HepG2 (cell line): ENCODE measurements at regions not wholly inside any gene's neighbourhood (a gene's known extent, or its start where the extent isn't known, plus 50 kb on each side); places are given as distances from the start of the nearest gene placed in this dataset.

Experiments used
- CCAR2 ChIP-seq: fragments of 200-400 bp; formaldehyde crosslinking; optimal IDR thresholded peaks from 2 replicates; pipeline ENCODE3; 2018; ENCODE audit warnings: low read depth, mild to moderate bottlenecking, low read length, moderate library complexity
- CHD2 ChIP-seq: IDR thresholded peaks from 2 replicates; pipeline ENCODE4 v1.6.1; 2011; ENCODE audit warnings: low read depth, low read length, improper control_type of control experiment
- ELF1 ChIP-seq: sonication (generic); formaldehyde crosslinking; IDR thresholded peaks from 2 replicates; pipeline ENCODE4 v1.4.0; 2020; ENCODE audit warnings: missing genetic modification reagents
- GFI1 ChIP-seq: sonication (generic); formaldehyde crosslinking; IDR thresholded peaks from 2 replicates; pipeline ENCODE4 v1.5.0; 2020; ENCODE audit warnings: missing genetic modification reagents, mild to moderate bottlenecking, borderline replicate concordance
- PHF20 ChIP-seq: sonication (generic); formaldehyde crosslinking; IDR thresholded peaks from 2 replicates; pipeline ENCODE4 v1.5.0; 2020; ENCODE audit warnings: mild to moderate bottlenecking, missing genetic modification reagents
- REL ChIP-seq: sonication (generic); formaldehyde crosslinking; conservative IDR thresholded peaks from 2 replicates; pipeline ENCODE4 v1.8.0; 2022; ENCODE audit warnings: mild to moderate bottlenecking, missing genetic modification reagents, moderate library complexity
- SALL1 ChIP-seq: sonication (generic); formaldehyde crosslinking; IDR thresholded peaks from 2 replicates; pipeline ENCODE4 v1.8.0; 2022; ENCODE audit warnings: mild to moderate bottlenecking, missing genetic modification reagents
- SOX5 ChIP-seq: IDR thresholded peaks from 2 replicates; pipeline ENCODE4 v1.6.1; 2016; ENCODE audit warnings: borderline replicate concordance
- ZKSCAN5 ChIP-seq: sonication (generic); formaldehyde crosslinking; IDR thresholded peaks from 2 replicates; pipeline ENCODE4 v1.5.1; 2020; ENCODE audit warnings: mild to moderate bottlenecking, missing genetic modification reagents
- ZZZ3 ChIP-seq: sonication (generic); formaldehyde crosslinking; IDR thresholded peaks from 2 replicates; pipeline ENCODE4 v1.4.0; 2020; ENCODE audit warnings: missing genetic modification reagents, mild to moderate bottlenecking, borderline replicate concordance
- TF ChIP-seq, protein P1 (sequence below): sonication (generic); formaldehyde crosslinking; conservative IDR thresholded peaks from 2 replicates; pipeline ENCODE4 v1.4.0; 2020; ENCODE audit warnings: mild to moderate bottlenecking, missing genetic modification reagents, moderate library complexity
- TF ChIP-seq, protein P2 (sequence below): sonication (generic); formaldehyde crosslinking; IDR thresholded peaks from 2 replicates; pipeline ENCODE4 v1.8.0; 2022; ENCODE audit warnings: mild to moderate bottlenecking, missing genetic modification reagents
- TF ChIP-seq, protein P3 (sequence below): sonication (generic); formaldehyde crosslinking; IDR thresholded peaks from 2 replicates; pipeline ENCODE4 v1.4.0; 2020; ENCODE audit warnings: missing genetic modification reagents
- TF ChIP-seq, protein P4 (sequence below): sonication (generic); formaldehyde crosslinking; IDR thresholded peaks from 2 replicates; pipeline ENCODE4 v1.5.1; 2020; ENCODE audit warnings: mild to moderate bottlenecking, missing genetic modification reagents, borderline replicate concordance
- TF ChIP-seq, protein P5 (sequence below): IDR thresholded peaks from 2 replicates; pipeline ENCODE4 v1.6.1; 2012; ENCODE audit warnings: inconsistent platforms
- TF ChIP-seq, protein P6 (sequence below): sonication (generic); formaldehyde crosslinking; IDR thresholded peaks from 2 replicates; pipeline ENCODE4 v1.5.0; 2020; ENCODE audit warnings: missing genetic modification reagents, mild to moderate bottlenecking, borderline replicate concordance
- TF ChIP-seq, protein P7 (sequence below): IDR thresholded peaks from 2 replicates; pipeline ENCODE4 v1.6.1; 2016; ENCODE audit warnings: missing compliant biosample characterization, missing genetic modification reagents, borderline replicate concordance
- TF ChIP-seq, protein P8 (sequence below): sonication (generic); formaldehyde crosslinking; IDR thresholded peaks from 2 replicates; pipeline ENCODE4 v1.8.0; 2022; ENCODE audit warnings: mild to moderate bottlenecking, missing genetic modification reagents, moderate library complexity

DNA sequence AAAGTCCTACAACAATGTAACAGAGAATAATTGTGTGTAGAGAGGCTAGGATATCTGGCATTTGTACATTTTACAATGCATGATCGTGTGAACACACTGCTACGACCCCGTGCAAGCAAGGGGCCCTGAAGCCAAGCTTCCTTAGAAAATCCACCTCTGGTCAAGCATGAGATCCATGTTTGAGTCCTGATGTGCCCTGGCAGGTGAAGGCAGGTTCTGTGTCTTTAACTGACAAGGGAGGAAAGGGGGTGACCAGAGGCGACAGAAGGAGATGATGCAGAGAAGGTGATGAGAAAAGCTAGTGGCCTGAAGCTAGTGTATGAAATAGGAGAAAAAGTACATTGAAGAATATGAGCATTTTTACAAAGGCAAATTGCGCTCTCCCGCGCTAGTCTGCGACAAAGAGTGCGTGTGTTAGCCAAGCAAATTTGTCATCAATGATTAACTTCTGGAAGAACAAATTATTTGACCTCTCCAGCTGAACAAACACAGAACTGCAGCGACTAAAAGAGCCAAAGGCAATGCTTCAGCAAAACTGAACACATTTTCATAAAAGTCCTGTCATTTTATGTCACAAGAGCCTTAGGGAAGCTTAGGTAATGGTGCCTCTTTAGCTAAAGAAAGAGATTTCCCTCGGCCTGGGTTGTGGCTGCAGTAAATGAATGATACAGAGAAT is 101.7 kb upstream of the DAPK1 start (continued):
- TF ChIP-seq, protein P1, sequence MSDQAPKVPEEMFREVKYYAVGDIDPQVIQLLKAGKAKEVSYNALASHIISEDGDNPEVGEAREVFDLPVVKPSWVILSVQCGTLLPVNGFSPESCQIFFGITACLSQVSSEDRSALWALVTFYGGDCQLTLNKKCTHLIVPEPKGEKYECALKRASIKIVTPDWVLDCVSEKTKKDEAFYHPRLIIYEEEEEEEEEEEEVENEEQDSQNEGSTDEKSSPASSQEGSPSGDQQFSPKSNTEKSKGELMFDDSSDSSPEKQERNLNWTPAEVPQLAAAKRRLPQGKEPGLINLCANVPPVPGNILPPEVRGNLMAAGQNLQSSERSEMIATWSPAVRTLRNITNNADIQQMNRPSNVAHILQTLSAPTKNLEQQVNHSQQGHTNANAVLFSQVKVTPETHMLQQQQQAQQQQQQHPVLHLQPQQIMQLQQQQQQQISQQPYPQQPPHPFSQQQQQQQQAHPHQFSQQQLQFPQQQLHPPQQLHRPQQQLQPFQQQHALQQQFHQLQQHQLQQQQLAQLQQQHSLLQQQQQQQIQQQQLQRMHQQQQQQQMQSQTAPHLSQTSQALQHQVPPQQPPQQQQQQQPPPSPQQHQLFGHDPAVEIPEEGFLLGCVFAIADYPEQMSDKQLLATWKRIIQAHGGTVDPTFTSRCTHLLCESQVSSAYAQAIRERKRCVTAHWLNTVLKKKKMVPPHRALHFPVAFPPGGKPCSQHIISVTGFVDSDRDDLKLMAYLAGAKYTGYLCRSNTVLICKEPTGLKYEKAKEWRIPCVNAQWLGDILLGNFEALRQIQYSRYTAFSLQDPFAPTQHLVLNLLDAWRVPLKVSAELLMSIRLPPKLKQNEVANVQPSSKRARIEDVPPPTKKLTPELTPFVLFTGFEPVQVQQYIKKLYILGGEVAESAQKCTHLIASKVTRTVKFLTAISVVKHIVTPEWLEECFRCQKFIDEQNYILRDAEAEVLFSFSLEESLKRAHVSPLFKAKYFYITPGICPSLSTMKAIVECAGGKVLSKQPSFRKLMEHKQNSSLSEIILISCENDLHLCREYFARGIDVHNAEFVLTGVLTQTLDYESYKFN (CRISPR knock-in tag) = peak; percentile 66
- TF ChIP-seq, protein P2, sequence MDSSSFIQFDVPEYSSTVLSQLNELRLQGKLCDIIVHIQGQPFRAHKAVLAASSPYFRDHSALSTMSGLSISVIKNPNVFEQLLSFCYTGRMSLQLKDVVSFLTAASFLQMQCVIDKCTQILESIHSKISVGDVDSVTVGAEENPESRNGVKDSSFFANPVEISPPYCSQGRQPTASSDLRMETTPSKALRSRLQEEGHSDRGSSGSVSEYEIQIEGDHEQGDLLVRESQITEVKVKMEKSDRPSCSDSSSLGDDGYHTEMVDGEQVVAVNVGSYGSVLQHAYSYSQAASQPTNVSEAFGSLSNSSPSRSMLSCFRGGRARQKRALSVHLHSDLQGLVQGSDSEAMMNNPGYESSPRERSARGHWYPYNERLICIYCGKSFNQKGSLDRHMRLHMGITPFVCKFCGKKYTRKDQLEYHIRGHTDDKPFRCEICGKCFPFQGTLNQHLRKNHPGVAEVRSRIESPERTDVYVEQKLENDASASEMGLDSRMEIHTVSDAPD = no peak
- TF ChIP-seq CCAR2 (peak; percentile 37), CHD2 (no peak), ZZZ3 (CRISPR knock-in tag) (no peak), ZKSCAN5 (CRISPR knock-in tag) (no peak), SALL1 (peak; percentile 55; the same call in 1 of the 2 replicates), SOX5 (CRISPR knock-in tag) (peak; percentile 81; the same call in 1 of the 2 replicates), GFI1 (CRISPR knock-in tag) (no peak), REL (no peak), PHF20 (CRISPR knock-in tag) (no peak), ELF1 (CRISPR knock-in tag) (no peak)
- TF ChIP-seq, protein P3, sequence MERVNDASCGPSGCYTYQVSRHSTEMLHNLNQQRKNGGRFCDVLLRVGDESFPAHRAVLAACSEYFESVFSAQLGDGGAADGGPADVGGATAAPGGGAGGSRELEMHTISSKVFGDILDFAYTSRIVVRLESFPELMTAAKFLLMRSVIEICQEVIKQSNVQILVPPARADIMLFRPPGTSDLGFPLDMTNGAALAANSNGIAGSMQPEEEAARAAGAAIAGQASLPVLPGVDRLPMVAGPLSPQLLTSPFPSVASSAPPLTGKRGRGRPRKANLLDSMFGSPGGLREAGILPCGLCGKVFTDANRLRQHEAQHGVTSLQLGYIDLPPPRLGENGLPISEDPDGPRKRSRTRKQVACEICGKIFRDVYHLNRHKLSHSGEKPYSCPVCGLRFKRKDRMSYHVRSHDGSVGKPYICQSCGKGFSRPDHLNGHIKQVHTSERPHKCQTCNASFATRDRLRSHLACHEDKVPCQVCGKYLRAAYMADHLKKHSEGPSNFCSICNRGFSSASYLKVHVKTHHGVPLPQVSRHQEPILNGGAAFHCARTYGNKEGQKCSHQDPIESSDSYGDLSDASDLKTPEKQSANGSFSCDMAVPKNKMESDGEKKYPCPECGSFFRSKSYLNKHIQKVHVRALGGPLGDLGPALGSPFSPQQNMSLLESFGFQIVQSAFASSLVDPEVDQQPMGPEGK (CRISPR knock-in tag) = no peak
- TF ChIP-seq, protein P4, sequence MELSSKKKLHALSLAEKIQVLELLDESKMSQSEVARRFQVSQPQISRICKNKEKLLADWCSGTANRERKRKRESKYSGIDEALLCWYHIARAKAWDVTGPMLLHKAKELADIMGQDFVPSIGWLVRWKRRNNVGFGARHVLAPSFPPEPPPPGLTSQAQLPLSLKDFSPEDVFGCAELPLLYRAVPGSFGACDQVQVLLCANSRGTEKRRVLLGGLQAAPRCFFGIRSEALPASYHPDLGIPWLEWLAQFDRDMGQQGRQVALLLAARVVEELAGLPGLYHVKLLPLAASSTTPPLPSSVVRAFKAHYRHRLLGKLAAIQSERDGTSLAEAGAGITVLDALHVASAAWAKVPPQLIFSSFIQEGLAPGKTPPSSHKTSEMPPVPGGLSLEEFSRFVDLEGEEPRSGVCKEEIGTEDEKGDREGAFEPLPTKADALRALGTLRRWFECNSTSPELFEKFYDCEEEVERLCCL (CRISPR knock-in tag) = no peak
- TF ChIP-seq, protein P5, sequence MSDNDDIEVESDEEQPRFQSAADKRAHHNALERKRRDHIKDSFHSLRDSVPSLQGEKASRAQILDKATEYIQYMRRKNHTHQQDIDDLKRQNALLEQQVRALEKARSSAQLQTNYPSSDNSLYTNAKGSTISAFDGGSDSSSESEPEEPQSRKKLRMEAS = 0 out of 2 replicates have a peak, but pooled peaks have one; percentile 41
- TF ChIP-seq, protein P6, sequence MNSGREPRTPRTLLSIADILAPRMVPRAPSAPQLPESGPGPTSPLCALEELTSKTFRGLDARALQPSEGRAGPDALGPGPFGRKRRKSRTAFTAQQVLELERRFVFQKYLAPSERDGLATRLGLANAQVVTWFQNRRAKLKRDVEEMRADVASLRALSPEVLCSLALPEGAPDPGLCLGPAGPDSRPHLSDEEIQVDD = no peak
- TF ChIP-seq, protein P7, sequence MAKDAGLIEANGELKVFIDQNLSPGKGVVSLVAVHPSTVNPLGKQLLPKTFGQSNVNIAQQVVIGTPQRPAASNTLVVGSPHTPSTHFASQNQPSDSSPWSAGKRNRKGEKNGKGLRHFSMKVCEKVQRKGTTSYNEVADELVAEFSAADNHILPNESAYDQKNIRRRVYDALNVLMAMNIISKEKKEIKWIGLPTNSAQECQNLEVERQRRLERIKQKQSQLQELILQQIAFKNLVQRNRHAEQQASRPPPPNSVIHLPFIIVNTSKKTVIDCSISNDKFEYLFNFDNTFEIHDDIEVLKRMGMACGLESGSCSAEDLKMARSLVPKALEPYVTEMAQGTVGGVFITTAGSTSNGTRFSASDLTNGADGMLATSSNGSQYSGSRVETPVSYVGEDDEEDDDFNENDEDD (CRISPR knock-in tag) = peak; percentile 59; the same call in 1 of the 2 replicates
- TF ChIP-seq, protein P8, sequence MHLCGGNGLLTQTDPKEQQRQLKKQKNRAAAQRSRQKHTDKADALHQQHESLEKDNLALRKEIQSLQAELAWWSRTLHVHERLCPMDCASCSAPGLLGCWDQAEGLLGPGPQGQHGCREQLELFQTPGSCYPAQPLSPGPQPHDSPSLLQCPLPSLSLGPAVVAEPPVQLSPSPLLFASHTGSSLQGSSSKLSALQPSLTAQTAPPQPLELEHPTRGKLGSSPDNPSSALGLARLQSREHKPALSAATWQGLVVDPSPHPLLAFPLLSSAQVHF (CRISPR knock-in tag) = no peak
